Ectodermal cell (in vitro differentiated cells): ENCODE measurements at regions not wholly inside any gene's neighbourhood (a gene's known extent, or its start where the extent isn't known, plus 50 kb on each side); places are given as distances from the start of the nearest gene placed in this dataset.
A peak's percentile ranks its signal among the peaks of the same experiment; 100 is the strongest.

Experiments
- H3K27ac ChIP-seq: 2 replicates; pipeline ENCODE4 v1.7.0; 2013; ENCODE audit warnings: mild to moderate bottlenecking, low read depth, low read length; ENCODE audit not compliant: insufficient read depth, poor library complexity, severe bottlenecking
- H3K27me3 ChIP-seq: 2 replicates; pipeline ENCODE4 v1.7.0; 2013; ENCODE audit warnings: mild to moderate bottlenecking, low read length; ENCODE audit not compliant: insufficient read depth, control insufficient read depth, poor library complexity, severe bottlenecking
- H3K36me3 ChIP-seq: one replicate; pipeline ENCODE4 v1.7.0; 2013; ENCODE audit warnings: low read length; ENCODE audit not compliant: control insufficient read depth, insufficient read depth
- H3K4me1 ChIP-seq: one replicate; pipeline ENCODE4 v1.7.0; 2013; ENCODE audit warnings: low read length; ENCODE audit not compliant: control insufficient read depth, insufficient read depth
- H3K4me3 ChIP-seq: 2 replicates; pipeline ENCODE4 v1.7.0; 2013; ENCODE audit warnings: low read depth, low read length, control low read depth; ENCODE audit not compliant: insufficient read depth
- H3K9me3 ChIP-seq: 2 replicates; pipeline ENCODE4 v1.7.0; 2013; ENCODE audit warnings: mild to moderate bottlenecking, low read length, moderate library complexity; ENCODE audit not compliant: control insufficient read depth
- WGBS, 2 experiments: methylation state at CpG; one replicate each; pipeline ENCODE4 v1.1.7; 2013; ENCODE audit warnings: missing lambda C conversion rate in 2 of 2; 5-methylcytosine and 5-hydroxymethylcytosine counted together

DNA sequence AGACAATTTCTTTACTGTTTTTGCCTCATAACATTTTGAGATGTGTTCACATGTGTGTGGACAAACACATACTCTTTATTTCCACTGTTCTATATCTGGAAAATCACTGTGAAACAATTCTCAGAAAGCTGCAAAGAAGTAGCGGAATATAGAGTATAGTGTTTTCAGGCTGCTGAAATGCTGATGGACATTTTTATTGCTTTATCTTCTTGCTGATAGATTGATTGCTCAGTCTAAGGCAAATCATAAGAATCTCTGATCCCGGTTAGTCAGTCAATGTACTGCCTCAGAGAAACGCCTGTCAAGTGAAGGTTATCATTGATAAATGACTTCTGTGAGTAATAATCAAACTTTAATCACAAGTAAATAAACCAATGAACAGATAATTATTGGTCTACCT is 364.9 kb upstream of the CTNND2 start:
- WGBS, 2 experiments: 86 to 93% methylated on average over 3 of the region's 3 CpGs
- no peaks in the 10 kb centered on the region for H3K36me3 ChIP-seq
- H3K27ac ChIP-seq: no peak overlapping the region
- H3K4me1 ChIP-seq: no peaks in the 10 kb centered on the region
- no peaks in the 10 kb centered on the region for H3K9me3 ChIP-seq
- no peak overlapping the region for H3K4me3 ChIP-seq
- no peaks in the 10 kb centered on the region for H3K27me3 ChIP-seq

- Histone ChIP-seq H3K27ac (no peak overlapping the region), H3K36me3 (no peaks in the 10 kb centered on the region), H3K9me3 (no peaks in the 10 kb centered on the region), H3K4me1 (no peaks in the 10 kb centered on the region), H3K27me3 (no peaks in the 10 kb centered on the region), H3K4me3 (no peak overlapping the region)
- 81% methylated on average over 2 of the region's 2 CpGs; no CpG with 5 or more reads in 1 of the 2 experiments for WGBS, 2 experiments
Observed at GRCh38 chr5:12258549-12258948, 354.3 kb upstream of the CTNND2 start.

DNA sequence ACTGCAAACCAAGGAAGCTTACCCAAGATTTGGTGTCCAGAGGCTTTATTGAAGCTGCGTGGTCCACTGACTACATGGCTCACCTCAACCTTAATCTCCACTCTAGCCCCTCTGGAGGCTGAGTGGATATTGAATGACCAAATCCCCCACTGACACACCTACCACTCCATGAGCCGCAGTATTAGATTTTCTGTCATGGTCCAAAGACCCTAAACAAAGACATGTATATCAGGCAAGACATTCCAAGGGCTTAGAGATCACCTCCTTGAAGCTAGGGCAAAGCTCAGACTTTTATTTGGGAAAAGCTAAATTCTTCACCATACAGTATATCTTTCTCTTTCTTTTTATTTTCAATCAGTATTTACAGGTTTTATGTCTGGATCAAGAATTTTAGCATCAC is 346.2 kb upstream of the CTNND2 start:
- Histone ChIP-seq H3K27ac (no peak overlapping the region), H3K9me3 (no peaks in the 10 kb centered on the region), H3K36me3 (no peaks in the 10 kb centered on the region), H3K4me3 (no peak overlapping the region), H3K4me1 (no peaks in the 10 kb centered on the region), H3K27me3 (no peaks in the 10 kb centered on the region)
- 86 to 88% methylated on average over 2 of the region's 2 CpGs for WGBS, 2 experiments

DNA sequence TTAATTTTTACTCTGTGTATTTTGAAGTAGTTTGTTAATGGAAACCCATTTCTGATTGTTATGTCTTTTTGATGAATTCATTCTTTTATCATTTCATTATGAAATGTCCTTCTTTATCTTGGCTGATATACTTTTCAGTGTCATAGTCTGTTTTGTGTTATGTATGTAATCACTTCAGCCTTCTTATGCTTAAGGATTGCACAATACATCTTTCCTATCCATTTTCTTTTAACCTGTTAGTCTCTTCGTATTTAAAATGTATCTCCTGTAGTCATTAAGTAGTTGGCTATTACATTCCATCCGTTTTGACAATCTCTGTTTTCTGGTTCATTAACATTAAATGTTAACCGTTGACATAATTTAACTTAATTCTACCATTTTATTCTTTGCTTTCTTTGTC is 344.6 kb upstream of the CTNND2 start:
- 92 to 95% methylated on average over 3 of the region's 3 CpGs for WGBS, 2 experiments
- no peaks in the 10 kb centered on the region for H3K9me3 ChIP-seq
- no peaks in the 10 kb centered on the region for H3K4me1 ChIP-seq
- no peaks in the 10 kb centered on the region for H3K27me3 ChIP-seq
- H3K4me3 ChIP-seq: no peak overlapping the region
- no peaks in the 10 kb centered on the region for H3K36me3 ChIP-seq
- no peak overlapping the region for H3K27ac ChIP-seq

DNA sequence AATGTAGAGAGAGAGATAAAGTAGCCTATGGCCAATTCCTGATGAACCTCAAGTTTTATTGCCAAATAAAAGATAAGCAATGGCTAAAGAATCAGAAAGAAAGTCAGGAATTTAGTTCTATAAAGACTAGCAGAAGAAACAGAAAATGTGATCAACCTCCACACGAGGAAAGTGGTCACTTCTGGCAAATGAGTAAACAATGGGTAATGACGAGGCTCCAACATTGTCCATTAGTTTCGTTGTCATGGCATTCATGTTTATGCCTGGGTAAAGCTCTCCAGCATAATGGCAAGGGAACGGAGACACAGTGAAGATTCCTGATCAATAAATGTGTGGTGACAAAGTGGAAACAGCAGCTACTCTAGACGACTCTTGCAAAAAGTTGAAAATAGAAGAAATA is 341.8 kb upstream of the CTNND2 start:
- no peaks in the 10 kb centered on the region for H3K9me3 ChIP-seq
- H3K4me1 ChIP-seq: no peaks in the 10 kb centered on the region
- no peaks in the 10 kb centered on the region for H3K27me3 ChIP-seq
- H3K36me3 ChIP-seq: no peaks in the 10 kb centered on the region
- H3K27ac ChIP-seq: no peak overlapping the region
- WGBS, 2 experiments: 96 to 98% methylated on average over 5 of the region's 5 CpGs
- no peak overlapping the region for H3K4me3 ChIP-seq

GRCh38 chr5:12245429-12245828 is 341.2 kb upstream of the CTNND2 start:
- H3K4me3 ChIP-seq: no peak overlapping the region
- H3K27ac ChIP-seq: no peak overlapping the region
- no peaks in the 10 kb centered on the region for H3K36me3 ChIP-seq
- no peaks in the 10 kb centered on the region for H3K9me3 ChIP-seq
- no peaks in the 10 kb centered on the region for H3K27me3 ChIP-seq
- H3K4me1 ChIP-seq: no peaks in the 10 kb centered on the region
- 96 to 97% methylated on average over 3 of the region's 3 CpGs for WGBS, 2 experiments

DNA sequence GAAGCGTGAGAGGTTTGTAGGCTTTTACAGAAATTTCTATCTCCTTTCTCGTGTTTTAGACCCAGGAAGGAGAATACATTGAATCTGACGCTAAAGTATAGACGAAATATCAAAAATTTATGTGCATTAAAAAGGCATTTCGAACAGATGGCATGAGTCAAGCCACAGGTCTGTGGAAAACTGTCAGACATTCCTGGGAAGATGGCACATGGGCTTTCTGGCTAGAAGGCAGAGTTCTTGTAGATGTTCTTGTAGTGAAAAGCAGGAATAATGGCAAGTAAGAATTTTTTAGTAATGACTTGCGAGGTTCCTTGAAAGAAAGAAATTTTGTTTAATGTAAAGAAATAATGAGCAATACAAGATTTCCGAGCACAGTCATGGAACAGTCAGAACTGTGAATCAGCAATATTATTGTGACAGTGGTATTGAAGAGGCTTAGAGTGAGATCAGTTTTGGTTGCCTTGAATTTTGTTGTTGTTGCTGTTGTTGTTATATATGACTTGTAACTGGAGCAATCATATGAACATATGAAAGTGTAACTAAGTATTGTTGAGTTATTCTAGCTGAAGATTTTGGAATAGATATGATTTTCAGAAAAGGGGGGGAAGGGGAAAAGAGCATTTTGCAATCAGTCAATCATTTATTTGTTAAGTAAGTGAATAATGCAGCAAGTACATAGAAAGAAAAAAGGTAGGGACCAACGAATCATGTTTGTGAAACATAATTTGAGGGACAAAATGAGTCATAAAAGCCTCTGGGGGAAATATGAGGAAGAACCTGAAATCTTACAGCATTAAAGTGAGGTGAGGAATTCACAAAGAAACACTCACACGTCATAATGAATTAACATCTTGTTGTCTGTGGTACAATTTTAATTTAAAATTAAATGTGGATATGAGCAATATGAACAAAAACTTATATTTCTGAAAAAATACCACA is 339.0 kb upstream of the CTNND2 start:
- WGBS, 2 experiments: 93 to 94% methylated on average over 8 of the region's 9 CpGs
- Histone ChIP-seq H3K9me3 (no peaks in the 10 kb centered on the region), H3K27me3 (no peaks in the 10 kb centered on the region), H3K4me1 (no peaks in the 10 kb centered on the region), H3K27ac (no peak overlapping the region), H3K4me3 (no peak overlapping the region), H3K36me3 (no peaks in the 10 kb centered on the region)

- Histone ChIP-seq H3K36me3 (no peaks in the 10 kb centered on the region), H3K27ac (peak overlapping the region; percentile 53), H3K4me1 (peaks cover 8% of the 10 kb centered on the region), H3K27me3 (no peaks in the 10 kb centered on the region), H3K4me3 (no peak overlapping the region), H3K9me3 (no peaks in the 10 kb centered on the region)
- WGBS, 2 experiments: 14 to 16% methylated on average over 6 of the region's 6 CpGs
Observed at GRCh38 chr5:12237837-12238575, 333.8 kb upstream of the CTNND2 start.

DNA sequence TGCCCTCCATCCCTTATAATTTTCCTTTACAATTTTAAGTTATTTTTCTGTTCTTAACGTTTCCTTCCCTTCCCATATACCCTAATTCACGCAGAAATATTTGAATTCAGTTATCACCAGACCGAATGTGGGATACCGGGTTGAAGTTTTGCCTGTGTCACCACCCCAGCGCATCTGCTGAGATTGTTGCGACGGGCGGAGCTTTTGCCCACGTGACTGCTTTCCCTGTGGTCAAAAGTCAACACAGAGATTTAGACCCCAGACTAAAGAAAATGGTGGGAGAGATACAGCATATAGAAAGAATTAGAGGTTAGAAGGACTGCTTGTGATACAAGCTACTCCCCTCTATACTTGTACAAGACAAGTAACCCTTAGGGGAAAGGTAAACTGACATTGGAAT is 326.4 kb upstream of the CTNND2 start:
- Histone ChIP-seq H3K27me3 (no peaks in the 10 kb centered on the region), H3K36me3 (no peaks in the 10 kb centered on the region), H3K4me1 (no peaks in the 10 kb centered on the region), H3K4me3 (no peak overlapping the region), H3K9me3 (no peaks in the 10 kb centered on the region), H3K27ac (no peak overlapping the region)
- 92 to 94% methylated on average over 9 of the region's 9 CpGs for WGBS, 2 experiments

GRCh38 chr5:12217039-12217438 is 312.8 kb upstream of the CTNND2 start:
- Histone ChIP-seq H3K4me1 (no peaks in the 10 kb centered on the region), H3K4me3 (no peak overlapping the region), H3K27me3 (no peaks in the 10 kb centered on the region), H3K27ac (no peak overlapping the region), H3K36me3 (no peaks in the 10 kb centered on the region), H3K9me3 (no peaks in the 10 kb centered on the region)
- WGBS, 2 experiments: 29 to 35% methylated on average over 2 of the region's 2 CpGs
